NCI-H1105 treated with DMSO at 0.1 percent for 48 hours (cell line): ENCODE measurements at regions not wholly inside any gene's neighbourhood (a gene's known extent, or its start where the extent isn't known, plus 50 kb on each side); places are given as distances from the start of the nearest gene placed in this dataset.

ENCODE experiments used
- DNase-seq: peaks from one replicate; lab custom pipeline; 2025; lab: John Stamatoyannopoulos, UW

- no peak for DNase-seq
Observed at GRCh38 chr4:128527946-128528576, 240.4 kb upstream of the PGRMC2 start.

- no peak for DNase-seq
Observed at GRCh38 chr4:128527351-128527750, 239.7 kb upstream of the PGRMC2 start.

GRCh38 chr4:128525992-128526630 is 238.5 kb upstream of the PGRMC2 start:
- DNase-seq, result no peak

GRCh38 chr4:128525387-128525786 is 237.8 kb upstream of the PGRMC2 start:
- DNase-seq, result no peak

- DNase-seq, result no peak
Observed at GRCh38 chr4:128524311-128524710, 236.7 kb upstream of the PGRMC2 start.

GRCh38 chr4:128521648-128522111 is 234.1 kb upstream of the PGRMC2 start:
- DNase-seq, result no peak

GRCh38 chr4:128521156-128521555 is 233.5 kb upstream of the PGRMC2 start:
- DNase-seq, result no peak

GRCh38 chr4:128519163-128519830 is 231.7 kb upstream of the PGRMC2 start:
- DNase-seq, result no peak

GRCh38 chr4:128517739-128518510 is 230.3 kb upstream of the PGRMC2 start:
- DNase-seq, result no peak

- DNase-seq, result no peak
Observed at GRCh38 chr4:128517096-128517738, 229.6 kb upstream of the PGRMC2 start.

GRCh38 chr4:128516301-128516969 is 228.8 kb upstream of the PGRMC2 start:
- no peak for DNase-seq

GRCh38 chr4:128513664-128514484 is 226.3 kb upstream of the PGRMC2 start:
- DNase-seq, result no peak

- no peak for DNase-seq
Observed at GRCh38 chr4:128512767-128513322, 225.2 kb upstream of the PGRMC2 start.

GRCh38 chr4:128512161-128512560 is 224.5 kb upstream of the PGRMC2 start:
- no peak for DNase-seq

- DNase-seq, result no peak
Observed at GRCh38 chr4:128510850-128511249, 223.2 kb upstream of the PGRMC2 start.

GRCh38 chr4:128502818-128503527 is 215.4 kb upstream of the PGRMC2 start:
- DNase-seq, result no peak

- DNase-seq, result no peak
Observed at GRCh38 chr4:128501239-128501638, 213.6 kb upstream of the PGRMC2 start.

GRCh38 chr4:128488055-128488705 is 200.6 kb upstream of the PGRMC2 start:
- no peak for DNase-seq

- DNase-seq, result no peak
Observed at GRCh38 chr4:128484896-128485295, 197.3 kb upstream of the PGRMC2 start.
